Left renal pelvis (tissue), 4 donors: ENCODE measurements at regions not wholly inside any gene's neighbourhood (a gene's known extent, or its start where the extent isn't known, plus 50 kb on each side); places are given as distances from the start of the nearest gene placed in this dataset.
A peak's percentile ranks its signal among the peaks of the same experiment; 100 is the strongest.

ENCODE experiments used
- DNase-seq, 4 donors: peaks; one replicate each; pipeline ENCODE4 v3.0.0-alpha.2; 2013; ENCODE audit warnings: low read depth in 4 of 4, low spot score in 3 of 4

DNA sequence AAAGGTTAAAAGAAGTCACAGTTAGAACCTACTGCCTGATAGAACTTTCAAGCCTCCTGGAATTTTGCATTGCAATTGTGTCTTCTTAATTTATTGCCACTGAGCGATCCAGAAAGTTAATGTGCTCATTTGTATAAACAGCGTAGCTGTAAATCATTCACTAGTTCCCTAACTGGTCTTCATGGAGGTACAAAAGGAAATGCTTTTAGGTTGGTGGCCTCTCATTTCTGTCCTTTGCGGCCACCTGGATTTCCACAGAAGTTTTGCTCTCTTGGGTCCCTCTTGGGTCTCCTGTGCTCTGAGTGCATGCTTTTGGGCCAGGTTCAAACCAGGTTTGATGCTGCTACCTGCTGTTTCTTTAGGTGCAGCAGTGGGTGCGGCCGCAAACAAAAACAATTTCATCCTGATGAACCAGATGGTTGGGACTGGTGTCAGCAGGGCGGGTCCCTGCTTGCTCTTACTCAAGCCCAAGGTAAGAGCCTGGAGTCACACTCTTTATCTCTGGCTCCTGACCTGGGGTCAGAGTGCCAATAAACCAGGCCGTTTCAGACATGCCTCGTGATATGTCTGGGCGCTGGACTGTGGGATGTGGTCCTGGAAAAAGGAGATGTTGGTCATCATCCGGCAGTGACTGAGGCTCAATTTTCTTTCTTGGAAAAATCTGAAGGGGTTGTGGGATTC lies 270.1 kb downstream of the PTTG2 start:
- DNase-seq: peak in 2 of 4 donors; percentile 59 to 69

DNA sequence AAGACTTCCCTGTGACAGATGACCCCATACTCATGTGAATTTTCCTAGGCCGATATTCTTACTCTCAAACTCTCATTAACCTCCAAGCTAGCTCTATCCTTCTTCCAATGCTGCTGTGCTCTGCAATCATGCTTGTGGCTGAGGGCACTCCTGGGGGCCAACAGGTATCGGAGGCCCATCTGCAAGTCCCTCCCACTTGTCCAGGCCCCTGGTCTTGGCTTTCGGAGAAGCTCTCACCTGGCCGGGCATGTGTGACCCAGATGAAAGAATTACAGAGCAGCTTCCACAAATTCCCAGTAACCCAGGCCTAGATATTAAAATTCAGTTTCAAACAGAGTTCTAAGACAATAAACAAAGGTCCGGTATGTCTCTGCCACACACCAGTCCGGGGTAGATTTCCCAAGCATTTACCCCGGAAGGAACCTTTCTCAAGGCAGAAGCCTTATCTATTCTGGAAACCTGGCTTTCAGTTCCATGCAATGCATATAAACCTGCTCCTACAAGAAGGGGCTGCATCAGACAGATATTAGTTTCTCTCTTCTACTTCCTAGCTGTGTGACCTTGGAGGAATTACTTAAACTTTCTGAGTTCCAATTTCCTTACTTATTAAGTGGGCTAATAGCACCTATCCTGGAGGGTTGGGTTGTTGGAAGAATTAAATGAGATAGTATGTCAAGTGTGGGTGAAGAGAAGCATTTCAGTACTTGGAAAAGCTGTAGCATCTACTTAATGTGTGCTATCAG lies 270.8 kb downstream of the PTTG2 start:
- no peak for DNase-seq

DNA sequence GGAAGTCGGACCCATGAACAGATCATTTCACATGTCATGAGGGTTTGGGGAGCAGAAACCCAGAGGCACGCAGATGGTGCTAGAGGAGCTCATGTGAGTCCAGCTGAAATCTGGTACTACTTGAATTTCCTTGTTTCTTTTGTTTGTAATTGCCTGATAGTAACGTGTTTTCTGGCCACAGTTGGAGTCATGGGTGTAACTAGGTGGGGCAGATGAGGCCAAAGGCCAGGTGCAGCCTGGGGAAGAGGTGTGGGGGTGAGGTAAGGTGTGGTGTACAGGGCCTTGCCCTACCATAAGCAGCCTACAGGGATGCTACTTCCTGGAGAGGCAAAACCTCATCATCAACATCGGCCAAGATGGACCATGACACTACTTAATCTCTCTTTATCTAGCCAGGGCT lies 271.4 kb downstream of the PTTG2 start:
- no peak for DNase-seq

DNA sequence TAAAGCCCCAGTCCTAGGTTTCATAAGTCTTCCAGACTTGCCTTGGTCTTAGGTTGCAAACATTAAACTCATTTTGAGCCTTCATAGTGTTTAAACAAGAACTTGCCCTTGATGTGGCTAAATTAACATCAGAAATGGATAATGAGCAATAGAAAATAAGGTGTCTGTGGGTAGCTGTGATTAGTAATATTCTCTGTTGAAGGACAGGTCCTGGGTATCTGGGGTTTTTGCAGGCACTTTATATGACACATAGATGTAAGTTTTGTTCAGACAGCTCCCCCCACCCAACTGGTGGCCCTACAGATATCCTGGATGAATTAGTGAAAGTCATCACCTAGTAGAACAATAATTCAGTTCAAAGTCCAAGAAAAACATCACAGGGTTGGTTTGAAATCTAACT lies 272.5 kb downstream of the PTTG2 start:
- DNase-seq: no peak

DNA sequence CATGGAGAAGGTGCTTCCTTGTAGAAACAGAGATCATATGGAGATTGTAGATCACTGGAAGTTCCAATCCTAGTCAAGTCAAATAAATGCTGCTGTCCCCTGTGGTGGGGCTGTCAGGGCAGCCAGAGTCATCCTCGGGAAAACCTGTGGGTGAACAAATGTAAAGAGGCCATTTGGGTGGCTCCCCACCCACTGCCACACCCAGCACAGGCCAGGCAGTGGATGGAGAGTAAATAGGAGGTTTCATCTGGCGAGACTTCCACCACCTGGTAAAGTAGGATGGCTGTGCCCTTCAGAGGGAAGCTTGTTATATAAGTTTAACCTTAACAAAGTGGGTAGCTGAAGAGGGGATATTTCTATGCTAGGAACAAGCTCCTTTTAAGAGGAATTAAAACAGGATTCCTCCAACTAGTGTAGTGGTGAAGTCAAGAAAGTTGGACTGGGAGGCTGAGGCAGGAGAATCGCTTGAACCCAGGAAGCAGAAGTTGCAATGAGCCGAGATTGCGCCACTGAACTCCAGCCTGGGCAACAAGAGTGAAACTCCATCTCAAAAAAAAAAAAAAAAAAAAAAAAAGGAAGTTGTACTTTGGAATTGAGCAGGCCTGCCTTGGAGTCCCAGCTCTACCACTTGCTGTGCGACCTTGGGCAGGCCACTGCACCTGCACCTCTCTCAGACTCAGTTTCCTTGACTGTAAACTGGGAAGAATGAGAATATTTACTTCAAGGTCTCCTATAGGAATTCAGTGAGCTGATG lies 273.7 kb downstream of the PTTG2 start:
- DNase-seq: no peak

DNA sequence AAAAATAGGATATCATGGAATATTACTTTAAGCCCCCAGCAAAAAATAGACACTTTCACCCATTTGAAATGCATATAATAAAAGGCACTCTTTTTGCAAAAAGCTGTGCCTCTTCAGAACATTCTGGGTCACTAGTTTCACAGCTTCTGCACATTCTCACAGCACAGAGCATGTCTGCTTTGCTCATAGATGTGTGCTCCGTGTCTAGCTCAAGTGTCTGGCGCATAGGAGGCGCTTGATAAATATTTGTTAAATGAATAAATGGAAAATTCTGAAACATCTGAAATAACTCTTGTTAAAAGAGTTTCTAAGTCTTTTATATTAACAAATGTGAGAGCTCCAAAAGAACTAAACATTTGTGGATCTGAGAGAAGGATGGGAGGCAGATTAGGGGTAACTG lies 275.2 kb downstream of the PTTG2 start:
- DNase-seq: no peak

DNA sequence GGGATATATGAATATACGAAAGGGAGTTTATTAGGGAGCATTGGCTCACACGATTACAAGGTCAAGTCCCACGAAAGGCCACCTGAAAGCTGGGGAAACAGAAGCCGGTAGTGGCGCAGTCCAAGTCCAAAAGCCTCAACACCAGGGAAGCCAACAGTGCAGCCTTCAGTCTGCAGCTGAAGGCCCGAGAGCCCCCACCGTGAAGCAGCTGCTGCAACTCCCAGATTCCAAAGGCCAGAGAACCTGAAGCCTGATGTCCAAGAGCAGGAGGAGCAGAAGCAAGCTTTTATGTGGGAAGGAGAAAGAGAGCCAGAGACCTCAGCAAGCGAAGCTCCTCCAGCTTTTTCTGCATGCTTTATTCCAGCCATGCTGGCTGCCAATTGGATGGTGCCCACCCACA lies 275.8 kb downstream of the PTTG2 start:
- DNase-seq: no peak

- DNase-seq: no peak
Observed at GRCh38 chr4:38236503-38236902, 276.3 kb downstream of the PTTG2 start.

- DNase-seq: no peak
Observed at GRCh38 chr4:38237139-38237538, 276.9 kb downstream of the PTTG2 start.

DNA sequence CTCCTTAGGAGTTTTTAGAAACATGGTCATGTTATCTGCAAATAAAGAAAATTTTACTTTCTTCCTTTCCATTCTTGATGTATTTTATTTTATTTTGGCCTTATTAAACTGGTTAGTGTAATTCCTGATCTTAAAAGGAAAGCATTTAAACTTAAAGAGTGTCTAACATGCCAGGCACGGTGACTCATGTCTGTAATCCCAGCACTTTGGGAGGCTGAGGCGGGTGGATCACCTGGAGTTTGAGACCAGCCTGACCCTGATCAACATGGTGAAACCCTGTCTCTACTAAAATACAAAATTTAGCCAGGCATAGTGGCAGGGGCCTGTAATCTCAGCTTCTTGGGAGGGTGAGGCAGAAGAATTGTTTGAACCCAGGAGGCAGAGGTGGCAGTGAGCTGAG lies 281.3 kb downstream of the PTTG2 start:
- DNase-seq: no peak

GRCh38 chr4:38242101-38242500 lies 281.9 kb downstream of the PTTG2 start:
- DNase-seq: no peak

DNA sequence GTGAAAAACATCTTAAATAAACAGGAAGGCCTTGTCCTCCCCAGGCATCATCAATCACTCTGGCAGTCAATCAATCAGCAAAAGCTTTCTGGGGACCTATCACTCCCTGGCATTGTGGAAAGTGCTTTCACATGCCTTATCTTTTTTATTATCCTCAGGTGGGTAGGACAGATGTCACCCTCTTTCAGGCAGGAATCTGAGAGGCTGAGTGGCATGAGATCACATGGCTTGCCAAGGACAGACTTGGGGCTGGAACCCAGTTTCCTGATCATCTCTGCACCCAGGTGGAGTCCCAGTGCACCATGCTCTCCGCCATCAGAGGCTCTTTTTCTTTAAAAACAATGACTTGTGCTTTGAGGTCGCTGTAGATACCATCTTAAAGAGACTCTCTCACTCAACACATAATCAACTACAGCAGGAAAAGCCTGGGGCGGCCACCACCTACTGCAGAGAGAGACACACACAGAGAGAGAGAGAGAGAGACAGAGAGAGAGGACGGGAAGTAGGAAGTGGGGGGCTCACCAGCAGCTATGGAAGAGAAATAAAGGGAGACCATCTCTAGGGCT lies 282.7 kb downstream of the PTTG2 start:
- no peak for DNase-seq

GRCh38 chr4:38243388-38244053 lies 283.3 kb downstream of the PTTG2 start:
- no peak for DNase-seq

DNA sequence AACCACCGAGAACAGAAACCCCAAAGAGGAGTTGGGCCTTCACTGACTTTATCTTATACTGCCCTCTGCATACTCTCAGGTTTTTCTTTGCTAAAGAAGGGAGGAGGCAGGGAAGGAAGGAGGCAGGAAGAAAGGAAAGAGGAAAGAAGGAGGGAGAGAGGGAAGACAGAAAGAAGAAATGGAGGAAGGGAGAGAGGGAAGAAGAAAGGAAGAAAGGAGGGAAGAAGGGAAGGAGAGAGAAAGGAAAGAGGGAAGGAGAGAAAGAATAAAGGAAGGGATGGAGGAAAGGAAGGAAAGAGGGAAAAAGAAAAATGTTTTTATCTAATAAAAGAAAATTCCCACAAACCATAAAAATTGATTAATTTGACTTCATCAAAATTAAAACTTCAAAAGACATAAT lies 294.6 kb downstream of the PTTG2 start:
- no peak for DNase-seq

DNA sequence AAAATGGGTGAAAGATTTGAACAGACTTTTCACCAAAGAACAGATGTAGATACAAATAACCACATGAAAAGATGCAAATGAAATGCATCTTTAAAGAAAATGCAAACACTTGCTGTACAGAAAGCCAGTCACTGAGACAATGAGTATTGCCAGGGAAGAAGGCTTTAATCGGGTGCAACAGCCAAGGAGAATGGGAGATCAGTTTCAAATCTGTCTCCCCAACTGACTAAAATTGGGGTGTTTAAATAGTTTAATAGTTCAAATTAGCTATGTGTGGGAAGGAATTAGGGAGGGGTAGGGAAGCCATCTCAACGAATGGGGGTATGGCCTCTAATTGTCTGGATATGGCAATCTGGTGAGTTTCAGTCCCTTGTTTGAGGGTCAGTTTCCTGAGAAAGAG lies 295.4 kb downstream of the PTTG2 start:
- no peak for DNase-seq

GRCh38 chr4:38266616-38267015 lies 306.4 kb downstream of the PTTG2 start:
- no peak for DNase-seq

DNA sequence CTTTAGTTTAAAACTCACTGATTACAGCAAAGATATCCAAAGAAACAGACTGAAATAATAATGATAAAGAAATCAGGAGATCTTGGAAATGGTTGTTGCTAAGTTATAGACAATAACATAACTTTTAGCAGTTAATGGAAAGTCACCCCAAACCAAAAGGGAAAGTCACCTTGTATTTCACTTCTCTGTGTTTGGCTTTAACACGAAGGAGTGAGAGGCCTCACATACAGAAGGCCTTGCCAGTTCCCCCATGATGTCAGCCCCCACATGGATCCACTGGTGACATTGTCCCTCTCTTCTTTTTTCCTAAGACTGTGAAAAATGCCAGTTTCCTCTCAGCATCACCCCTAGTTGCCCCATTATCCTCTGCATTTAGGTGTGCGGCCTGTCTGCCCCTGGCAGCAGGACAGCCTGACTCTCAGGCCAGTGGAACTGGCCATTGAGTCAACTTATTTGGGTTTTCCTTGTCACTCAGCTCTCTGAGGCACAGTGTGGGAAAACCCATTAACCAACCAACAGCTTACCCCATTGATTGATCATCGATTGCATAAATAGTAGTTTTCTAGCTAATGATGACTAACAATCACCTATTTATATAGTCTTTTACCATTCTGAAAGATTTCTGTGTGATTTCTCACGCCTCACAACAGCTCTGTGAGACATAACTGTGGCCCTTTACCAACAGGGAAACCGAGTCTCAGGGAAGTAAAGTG lies 308.1 kb downstream of the PTTG2 start:
- DNase-seq: no peak

GRCh38 chr4:38268837-38269236 lies 308.6 kb downstream of the PTTG2 start:
- DNase-seq: no peak

DNA sequence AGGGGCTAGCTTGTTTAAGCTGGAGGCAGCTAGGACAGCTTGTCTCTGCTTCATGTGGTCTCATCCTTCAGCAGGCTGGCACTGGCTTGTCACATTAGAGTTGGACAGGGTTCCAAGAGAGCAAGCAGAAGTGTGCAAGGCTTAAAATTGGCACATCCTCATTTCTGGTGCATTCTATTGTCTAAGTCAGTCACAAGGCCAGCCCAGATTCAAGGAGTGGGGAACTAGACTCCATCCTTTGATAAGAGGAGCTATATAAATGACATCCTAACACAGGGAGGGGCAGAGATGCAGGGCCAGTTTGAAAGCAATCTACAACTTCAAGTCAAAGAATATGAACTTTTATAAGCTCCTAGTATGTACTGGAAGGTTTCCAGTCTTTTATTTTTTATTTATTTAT lies 313.2 kb downstream of the PTTG2 start:
- no peak for DNase-seq
